Fibroblast of skin of right quadriceps (primary cell): ENCODE measurements at regions not wholly inside any gene's neighbourhood (a gene's known extent, or its start where the extent isn't known, plus 50 kb on each side); places are given as distances from the start of the nearest gene placed in this dataset.

ENCODE experiments used
- DNase-seq: peaks from one replicate; pipeline ENCODE4 v3.0.0-alpha.2; 2013

GRCh38 chr5:164650427-164650826, 1145.0 kb downstream of the MAT2B start:
- no peak for DNase-seq

- no peak for DNase-seq
Measured at GRCh38 chr5:164651546-164652275, 1146.3 kb downstream of the MAT2B start.

DNA sequence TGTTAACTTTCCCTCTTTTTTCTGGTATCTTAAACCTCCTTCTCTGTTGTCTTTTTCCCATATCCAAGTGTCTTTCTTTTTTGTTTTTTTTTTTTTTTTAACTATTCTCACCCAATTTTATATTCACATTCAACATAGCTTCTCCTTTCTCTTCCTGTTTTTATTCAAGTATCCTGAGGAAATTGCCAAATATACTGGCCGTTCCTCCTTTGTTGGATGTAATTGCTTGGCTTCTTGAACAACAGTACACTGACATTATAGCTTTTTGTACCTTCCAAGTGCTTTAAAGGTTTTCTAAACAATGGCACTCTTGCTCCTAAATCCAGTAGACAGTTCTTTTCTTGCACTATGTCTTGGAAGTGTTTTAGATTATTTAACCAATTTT, 1146.8 kb downstream of the MAT2B start:
- DNase-seq: no peak

- peak; percentile 18 for DNase-seq
Measured at GRCh38 chr5:164663198-164663989, 1158.0 kb downstream of the MAT2B start.

DNA sequence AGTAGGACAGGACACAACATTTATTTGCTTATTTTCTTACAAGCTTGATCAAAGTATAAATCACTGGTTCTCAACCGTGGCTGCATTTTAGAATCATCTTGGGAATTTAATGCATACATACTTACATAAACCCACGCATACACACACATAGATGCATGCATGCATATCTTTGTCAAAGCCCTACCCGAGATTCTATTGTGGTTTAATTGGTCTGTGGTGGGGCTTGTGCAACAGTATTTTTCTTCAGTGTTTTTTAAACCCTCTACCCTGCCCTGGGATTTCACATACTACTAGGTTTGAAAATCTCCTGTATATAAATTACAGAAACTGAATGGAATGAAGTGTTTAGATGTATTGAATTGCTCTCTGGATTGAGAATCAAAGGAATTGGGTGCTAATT, 1166.2 kb downstream of the MAT2B start:
- peak; percentile 31 for DNase-seq

- DNase-seq: no peak
Measured at GRCh38 chr5:164672205-164672604, 1166.8 kb downstream of the MAT2B start.

DNA sequence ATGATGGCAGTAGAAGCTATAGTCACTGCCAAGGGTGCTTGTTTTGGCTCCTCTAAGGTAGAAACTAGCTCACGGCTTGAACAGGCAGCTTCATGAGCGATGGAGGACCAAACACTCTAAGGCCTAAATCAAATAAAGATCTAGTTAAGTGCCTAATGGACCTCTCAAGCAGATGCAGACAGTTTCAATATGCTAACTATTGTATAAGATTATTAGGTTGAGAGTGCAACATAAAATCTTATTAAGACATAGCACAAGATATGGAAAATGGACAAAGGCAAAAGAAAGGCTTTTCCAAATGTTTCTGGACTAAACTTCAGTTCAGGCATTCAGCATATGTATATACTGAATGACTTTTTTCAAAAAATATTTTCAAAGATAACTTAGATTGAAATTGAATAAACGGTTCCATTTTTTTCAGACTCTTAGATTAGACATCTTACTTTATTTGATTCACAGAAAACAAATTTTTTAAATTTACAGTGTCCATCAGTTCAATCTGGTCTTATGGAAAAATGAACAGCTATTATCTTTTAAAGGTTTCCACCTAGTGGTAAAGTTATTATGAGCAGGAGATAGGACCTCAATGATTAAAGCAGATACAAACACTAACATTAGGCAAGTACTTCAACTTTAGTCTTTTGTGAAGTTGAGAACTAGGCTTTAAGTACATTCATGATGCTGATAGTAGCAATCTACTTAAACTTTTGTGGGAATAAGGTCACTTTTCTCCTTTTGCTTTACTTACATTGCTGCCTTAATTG, 1167.7 kb downstream of the MAT2B start:
- no peak for DNase-seq

- DNase-seq: no peak
Measured at GRCh38 chr5:164679461-164679860, 1174.0 kb downstream of the MAT2B start.

DNA sequence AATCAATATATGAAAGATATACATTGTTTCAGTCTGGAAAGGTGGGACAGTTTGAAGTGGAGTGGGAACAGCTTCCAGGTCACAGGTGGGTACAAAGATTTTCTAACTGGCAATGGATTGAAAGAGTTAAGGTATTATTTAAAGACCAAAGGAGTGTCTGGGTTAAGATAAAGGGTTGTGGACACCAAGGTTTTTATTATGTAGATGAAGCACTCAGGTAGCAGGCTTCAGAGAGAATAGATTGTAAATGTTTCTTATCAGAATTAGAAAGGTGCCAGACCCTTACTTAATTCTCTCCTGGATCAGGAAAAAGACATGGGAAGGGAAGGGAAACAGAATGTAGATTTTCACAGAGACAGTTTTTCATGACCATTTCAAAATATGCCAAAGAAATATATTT, 1174.8 kb downstream of the MAT2B start:
- no peak for DNase-seq

- DNase-seq: no peak
Measured at GRCh38 chr5:164680812-164681520, 1175.5 kb downstream of the MAT2B start.

- no peak for DNase-seq
Measured at GRCh38 chr5:164687391-164687790, 1182.0 kb downstream of the MAT2B start.

GRCh38 chr5:164688437-164688836, 1183.0 kb downstream of the MAT2B start:
- no peak for DNase-seq

DNA sequence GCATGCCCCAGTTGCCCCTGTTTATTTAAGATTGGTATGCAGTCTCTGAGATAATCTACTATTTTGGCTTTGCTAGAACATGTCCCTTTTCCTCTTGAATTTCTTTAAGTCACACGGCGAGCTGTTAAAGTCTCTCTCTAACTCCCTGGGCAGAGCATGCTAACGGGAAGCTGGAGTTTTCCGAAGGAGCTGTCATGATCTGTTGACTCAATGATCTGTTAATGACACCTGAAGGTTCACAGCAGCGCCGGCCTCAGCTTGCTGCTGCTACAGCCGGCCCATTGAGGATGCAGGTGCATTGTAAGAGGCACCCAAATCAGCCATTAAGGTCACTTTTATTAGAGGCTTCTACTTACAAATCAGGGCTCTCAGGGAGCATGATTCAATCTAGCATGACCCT, 1203.4 kb downstream of the MAT2B start:
- no peak for DNase-seq

DNA sequence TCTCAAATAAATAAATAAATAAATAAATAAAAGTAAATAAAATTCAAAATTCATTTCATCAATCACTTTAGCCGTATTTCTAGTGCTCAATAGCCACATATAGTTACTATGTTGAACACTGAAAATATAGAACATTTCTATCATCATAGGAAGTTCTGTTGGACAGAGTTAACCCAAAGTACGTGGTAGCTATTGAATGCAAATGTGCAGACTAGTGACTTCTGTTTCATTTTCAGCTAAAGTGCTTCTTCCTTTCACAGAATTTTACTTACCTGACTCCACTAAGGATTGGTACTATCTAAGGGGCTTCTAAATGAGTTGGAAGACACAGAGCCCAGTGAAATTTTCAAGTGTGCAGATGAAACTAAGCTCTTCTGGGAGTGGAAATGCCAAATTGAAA, 1208.3 kb downstream of the MAT2B start:
- DNase-seq: no peak

DNA sequence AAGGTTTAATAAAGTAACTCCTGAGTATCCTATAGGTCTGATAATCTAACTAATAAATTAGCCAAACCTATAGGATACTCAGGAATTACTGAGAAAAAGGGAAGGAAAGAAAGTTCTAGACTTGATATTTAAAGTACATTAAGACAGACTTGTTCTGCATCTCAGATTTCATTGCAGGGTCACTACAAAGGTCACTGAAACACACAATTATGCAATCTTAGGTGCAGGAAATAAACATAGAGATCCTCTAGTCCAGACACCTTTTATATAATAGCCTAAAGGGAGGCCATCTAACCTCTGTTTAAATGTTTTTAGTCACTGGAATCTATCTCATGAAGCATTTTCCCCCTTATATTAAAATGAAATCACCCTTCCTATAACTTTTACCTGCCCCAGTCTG, 1215.7 kb downstream of the MAT2B start:
- DNase-seq: no peak

- DNase-seq: no peak
Measured at GRCh38 chr5:164721656-164722055, 1216.2 kb downstream of the MAT2B start.

- no peak for DNase-seq
Measured at GRCh38 chr5:164722702-164723101, 1217.3 kb downstream of the MAT2B start.

GRCh38 chr5:164727012-164727411, 1221.6 kb downstream of the MAT2B start:
- no peak for DNase-seq

GRCh38 chr5:164728733-164729132, 1223.3 kb downstream of the MAT2B start:
- DNase-seq: no peak

DNA sequence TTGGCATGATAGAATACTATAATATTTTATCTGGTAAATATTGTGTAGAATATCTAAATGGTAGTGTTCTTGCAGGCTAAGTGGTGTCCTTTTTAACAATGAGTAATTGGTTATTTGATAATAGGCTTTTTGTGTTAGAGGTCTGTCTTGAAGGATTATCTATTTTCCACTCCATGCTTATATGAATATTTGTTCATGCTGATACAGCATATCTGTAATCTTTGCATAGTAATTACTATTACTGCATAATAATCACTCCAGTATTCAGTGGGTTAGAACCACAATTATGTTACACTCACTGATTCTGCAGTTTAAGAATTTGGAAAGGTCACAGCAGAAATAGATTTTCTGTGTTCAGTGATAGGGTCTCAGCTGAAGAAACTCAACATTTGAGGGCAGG, 1229.9 kb downstream of the MAT2B start:
- DNase-seq: no peak

GRCh38 chr5:164741376-164741775, 1236.0 kb downstream of the MAT2B start:
- no peak for DNase-seq

GRCh38 chr5:164742025-164742424, 1236.6 kb downstream of the MAT2B start:
- no peak for DNase-seq

- no peak for DNase-seq
Measured at GRCh38 chr5:164746723-164747122, 1241.3 kb downstream of the MAT2B start.
